ENCODE measurements at regions not wholly inside any gene's neighbourhood (a gene's known extent, or its start where the extent isn't known, plus 50 kb on each side); places are given as distances from the start of the nearest gene placed in this dataset.
"Not testable (repeated sequence)": the region's sequence is repeated elsewhere in the genome, so short reads cannot be mapped to it uniquely, and the experiment has no call there.

- no peaks in the 10 kb centered on the region for H3K4me1 ChIP-seq
- H3K27ac ChIP-seq = no peak overlapping the region
- H3K4me3 ChIP-seq = no peak overlapping the region
- no peak overlapping the region for H3K4me2 ChIP-seq
- TF ChIP-seq EHMT2 (IDR thresholded peaks at IDR 0.05; ENCODE audit: low read depth) (no peak), KDM5A (IDR thresholded peaks at IDR 0.05) (no peak), SMC3 (IDR thresholded peaks at IDR 0.05) (no peak), JUN (IDR thresholded peaks at IDR 0.05) (no peak), HOXA7 (CRISPR knock-in tag; IDR thresholded peaks at IDR 0.05) (no peak), EHF (CRISPR knock-in tag; IDR thresholded peaks at IDR 0.05) (no peak), USF2 (IDR thresholded peaks at IDR 0.05) (no peak)
- TF ChIP-seq, protein P1, sequence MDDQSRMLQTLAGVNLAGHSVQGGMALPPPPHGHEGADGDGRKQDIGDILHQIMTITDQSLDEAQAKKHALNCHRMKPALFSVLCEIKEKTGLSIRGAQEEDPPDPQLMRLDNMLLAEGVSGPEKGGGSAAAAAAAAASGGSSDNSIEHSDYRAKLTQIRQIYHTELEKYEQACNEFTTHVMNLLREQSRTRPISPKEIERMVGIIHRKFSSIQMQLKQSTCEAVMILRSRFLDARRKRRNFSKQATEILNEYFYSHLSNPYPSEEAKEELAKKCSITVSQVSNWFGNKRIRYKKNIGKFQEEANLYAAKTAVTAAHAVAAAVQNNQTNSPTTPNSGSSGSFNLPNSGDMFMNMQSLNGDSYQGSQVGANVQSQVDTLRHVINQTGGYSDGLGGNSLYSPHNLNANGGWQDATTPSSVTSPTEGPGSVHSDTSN (IDR thresholded peaks at IDR 0.05) = no peak
- 79% methylated on average over 2 of the region's 2 CpGs for WGBS (ENCODE audit: missing lambda C conversion rate)
- no peaks in the 10 kb centered on the region for H3K9me3 ChIP-seq
- ATAC-seq (no peak), FAIRE-seq (no peak), DNase-seq (ENCODE audit: low read depth in 1 of 2, low spot score in 1 of 2) (no peak)
- CTCF ChIA-PET = no interaction called here
- POLR2A ChIA-PET = no interaction called here
Observed at GRCh38 chr6:92086750-92087149, 1332.6 kb downstream of the EPHA7 start.

DNA sequence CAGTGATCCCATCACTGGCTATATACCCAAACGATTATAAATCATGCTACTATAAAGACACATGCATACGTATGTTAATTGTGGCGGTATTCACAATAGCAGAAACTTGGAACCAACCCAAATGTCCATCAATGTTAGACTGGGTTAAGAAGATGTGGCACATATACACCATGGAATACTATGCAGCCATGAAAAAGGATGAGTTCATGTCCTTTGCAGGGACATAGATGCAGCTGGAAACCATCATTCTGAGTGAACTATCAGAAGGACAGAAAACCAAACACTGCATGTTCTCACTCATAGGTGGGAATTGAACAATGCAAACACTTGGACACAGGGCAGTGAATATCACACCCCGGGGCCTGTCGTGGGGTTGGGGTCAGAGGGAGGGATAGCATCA lies 1335.4 kb downstream of the EPHA7 start:
- POLR2A ChIA-PET; H3K4me2 ChIP-seq; DNase-seq (ENCODE audit: low read depth in 1 of 2, low spot score in 1 of 2); ATAC-seq; H3K4me1 ChIP-seq; FAIRE-seq; CTCF ChIA-PET; H3K4me3 ChIP-seq; H3K27ac ChIP-seq; H3K9me3 ChIP-seq: not testable (repeated sequence)
- 36% methylated on average over 5 of the region's 5 CpGs for WGBS (ENCODE audit: missing lambda C conversion rate)

DNA sequence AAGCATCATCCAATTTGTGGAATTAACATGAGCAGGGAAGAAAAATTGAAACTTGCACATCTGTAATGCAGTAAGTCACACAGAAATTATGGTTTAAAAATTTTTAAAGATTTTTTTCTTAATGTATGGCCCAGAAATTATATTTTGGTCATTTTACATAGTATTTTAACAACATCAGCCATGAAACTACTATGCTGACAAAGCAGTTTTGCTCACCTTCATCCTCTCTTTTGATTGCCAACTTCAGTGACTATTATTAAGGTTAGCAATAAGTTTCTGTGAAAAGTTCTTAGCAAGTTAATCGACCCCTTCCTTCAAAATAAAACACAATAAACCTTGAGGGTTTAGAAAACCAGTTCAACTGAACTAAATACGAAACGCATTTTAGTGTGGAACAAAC lies 1347.0 kb downstream of the EPHA7 start:
- FAIRE-seq (no peak), ATAC-seq (no peak), DNase-seq (ENCODE audit: low read depth in 1 of 2, low spot score in 1 of 2) (no peak)
- POLR2A ChIA-PET = no interaction called here
- no peaks in the 10 kb centered on the region for H3K9me3 ChIP-seq
- no peak overlapping the region for H3K4me3 ChIP-seq
- CTCF ChIA-PET = no interaction called here
- 10% methylated on average over 3 of the region's 3 CpGs for WGBS (ENCODE audit: missing lambda C conversion rate)
- no peaks in the 10 kb centered on the region for H3K4me1 ChIP-seq
- no peak overlapping the region for H3K27ac ChIP-seq
- no peak overlapping the region for H3K4me2 ChIP-seq
- TF ChIP-seq, protein P1 (IDR thresholded peaks at IDR 0.05) = no peak
- TF ChIP-seq CEBPB (IDR thresholded peaks at IDR 0.05) (no peak), MAFK (IDR thresholded peaks at IDR 0.05; ENCODE audit: partially characterized antibody) (peak; percentile 55), HOXA7 (CRISPR knock-in tag; IDR thresholded peaks at IDR 0.05) (no peak), EHF (CRISPR knock-in tag; IDR thresholded peaks at IDR 0.05) (no peak), MAZ (IDR thresholded peaks at IDR 0.05; ENCODE audit: borderline replicate concordance, low read depth, low read length) (no peak), ATOH8 (CRISPR knock-in tag; IDR thresholded peaks at IDR 0.05; ENCODE audit: low read depth) (no peak), SREBF2 (IDR thresholded peaks at IDR 0.05) (no peak), JUN (IDR thresholded peaks at IDR 0.05) (no peak)

DNA sequence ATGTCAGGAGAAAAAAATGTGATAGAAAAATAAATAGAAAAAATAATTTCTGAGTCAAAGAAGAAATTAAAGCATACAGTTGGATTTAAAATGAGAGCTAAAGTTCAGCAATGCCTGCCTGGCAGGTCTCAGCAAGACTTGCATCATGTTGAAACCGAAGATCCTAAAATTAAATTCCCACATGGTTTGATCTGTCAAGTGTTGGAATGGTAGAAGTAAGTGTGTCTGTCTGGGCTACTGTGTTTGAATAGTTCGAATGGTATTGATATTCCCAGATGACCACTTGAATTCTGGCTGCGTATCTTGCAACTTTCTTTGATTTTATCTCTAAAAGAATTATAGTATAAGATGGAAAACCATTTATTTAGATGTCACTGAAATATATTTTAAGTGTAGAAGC lies 1349.6 kb downstream of the EPHA7 start:
- WGBS (ENCODE audit: missing lambda C conversion rate) = 3% methylated on average over 3 of the region's 3 CpGs
- no peak overlapping the region for H3K27ac ChIP-seq
- ATAC-seq = no peak
- TF ChIP-seq CHD2 (IDR thresholded peaks at IDR 0.05; ENCODE audit: low read length, partially characterized antibody) = no peak
- no peak for FAIRE-seq
- ChIA-PET POLR2A (no interaction called here), CTCF (no interaction called here)
- H3K4me1 ChIP-seq = no peaks in the 10 kb centered on the region
- no peaks in the 10 kb centered on the region for H3K9me3 ChIP-seq
- no peak overlapping the region for H3K4me3 ChIP-seq
- DNase-seq (ENCODE audit: low read depth in 1 of 2, low spot score in 1 of 2) = no peak
- H3K4me2 ChIP-seq = no peak overlapping the region
